GM23338 (cell line): ENCODE measurements at regions not wholly inside any gene's neighbourhood (a gene's known extent, or its start where the extent isn't known, plus 50 kb on each side); places are given as distances from the start of the nearest gene placed in this dataset.
A peak's percentile ranks its signal among the peaks of the same experiment; 100 is the strongest.

Source experiments
- ATAC-seq: fragments of 200-7000 bp; cut with Tn5 transposase; 3 replicates; pipeline ENCODE4 v1.9.1; 2020
- DNase-seq: peaks from one replicate; pipeline ENCODE4 v3.0.0-alpha.2; 2015; ENCODE audit warnings: low spot score
- H2AFZ ChIP-seq: fragments of 200-600 bp; sonication (generic); 2 replicates; pipeline ENCODE4 v1.8.0; 2016; ENCODE audit warnings: antibody characterized with exemption, mild to moderate bottlenecking, moderate library complexity
- H3F3A ChIP-seq: fragments of 200-600 bp; sonication (generic); replicated peaks from 2 replicates; pipeline ENCODE4 v1.8.0; 2017; ENCODE audit warnings: antibody characterized with exemption, mixed run types, low read depth
- H3K27ac ChIP-seq: fragments of 200-600 bp; sonication (generic); 2 replicates; pipeline ENCODE4 v1.6.1; 2016; ENCODE audit warnings: low read depth
- H3K27me3 ChIP-seq: fragments of 200-600 bp; sonication (generic); 2 replicates; pipeline ENCODE4 v1.8.0; 2016; ENCODE audit warnings: mild to moderate bottlenecking, mixed run types, moderate library complexity; ENCODE audit not compliant: insufficient read depth
- H3K36me3 ChIP-seq: fragments of 200-600 bp; sonication (generic); 2 replicates; pipeline ENCODE4 v1.8.0; 2016; ENCODE audit warnings: mild to moderate bottlenecking; ENCODE audit not compliant: insufficient read depth
- H3K4me1 ChIP-seq: fragments of 200-600 bp; sonication (generic); 2 replicates; pipeline ENCODE4 v1.8.0; 2016; ENCODE audit warnings: mild to moderate bottlenecking, moderate library complexity; ENCODE audit not compliant: insufficient read depth
- H3K4me2 ChIP-seq: fragments of 200-600 bp; sonication (generic); 2 replicates; pipeline ENCODE4 v1.7.1; 2017; ENCODE audit warnings: mixed run types
- H3K4me3 ChIP-seq: fragments of 200-600 bp; sonication (generic); 2 replicates; pipeline ENCODE4 v1.6.1; 2016; ENCODE audit warnings: mixed run types
- H3K79me2 ChIP-seq: fragments of 200-600 bp; sonication (generic); replicated peaks from 2 replicates; pipeline ENCODE4 v1.8.0; 2017; ENCODE audit warnings: mild to moderate bottlenecking; ENCODE audit not compliant: insufficient read depth
- H3K9me2 ChIP-seq: fragments of 200-600 bp; sonication (generic); 2 replicates; pipeline ENCODE4 v1.8.0; 2017; ENCODE audit not compliant: insufficient read depth
- H4K20me1 ChIP-seq: fragments of 200-600 bp; sonication (generic); replicated peaks from 2 replicates; pipeline ENCODE4 v1.8.0; 2017; ENCODE audit warnings: mild to moderate bottlenecking; ENCODE audit not compliant: insufficient read depth
- H3K27ac Mint-ChIP-seq: 2 replicates; pipeline ENCODE4 v1.8.0; 2020; ENCODE audit warnings: inconsistent platforms, mild to moderate bottlenecking, moderate library complexity, mixed read lengths
- H3K27me3 Mint-ChIP-seq: 3 replicates; pipeline ENCODE4 v1.8.0; 2022; ENCODE audit warnings: low read depth, mild to moderate bottlenecking, moderate library complexity, mixed read lengths, inconsistent platforms; ENCODE audit not compliant: insufficient read depth, poor library complexity
- H3K36me3 Mint-ChIP-seq: 3 replicates; pipeline ENCODE4 v1.8.0; 2021; ENCODE audit warnings: low read depth, mild to moderate bottlenecking, inconsistent platforms, moderate library complexity, mixed read lengths
- H3K4me1 Mint-ChIP-seq: 3 replicates; pipeline ENCODE4 v1.8.0; 2020; ENCODE audit warnings: mild to moderate bottlenecking, inconsistent platforms, mixed read lengths
- H3K4me3 Mint-ChIP-seq: 3 replicates; pipeline ENCODE4 v1.8.0; 2021; ENCODE audit warnings: moderate library complexity, mild to moderate bottlenecking, inconsistent platforms, mixed read lengths
- H3K9me3 Mint-ChIP-seq: 3 replicates; pipeline ENCODE4 v1.8.0; 2020; ENCODE audit warnings: moderate library complexity, mild to moderate bottlenecking, inconsistent platforms, mixed read lengths
- CREB1 ChIP-seq: fragments of 250-450 bp; sonication (Bioruptor Pico); IDR thresholded peaks from 2 replicates; pipeline ENCODE4 v1.5.0; 2020; ENCODE audit warnings: low read depth, mild to moderate bottlenecking, moderate library complexity
- CTCF ChIP-seq, 2 experiments: fragments of 200-600 bp in 1 of 2; sonication (generic) in 1 of 2; conservative IDR thresholded peaks; 2 replicates each; pipeline versions ENCODE4 v1.5.1 to v1.6.1; 2016 to 2017; ENCODE audit warnings: antibody characterized with exemption in 2 of 2, low read depth in 2 of 2, mild to moderate bottlenecking in 2 of 2, moderate library complexity in 1 of 2
- ETS1 ChIP-seq: IDR thresholded peaks from 2 replicates; pipeline ENCODE4 v1.6.1; 2016; ENCODE audit warnings: antibody characterized with exemption
- EZH2 ChIP-seq: fragments of 200-600 bp; sonication (generic); IDR thresholded peaks from one replicate; pipeline ENCODE4 v1.8.0; 2017; ENCODE audit warnings: antibody characterized with exemption, mild to moderate bottlenecking, low read depth; ENCODE audit not compliant: unreplicated experiment
- EZH2phosphoT487 ChIP-seq: fragments of 200-600 bp; sonication (generic); IDR thresholded peaks from one replicate; pipeline ENCODE4 v1.8.1; 2018; ENCODE audit warnings: antibody characterized with exemption; ENCODE audit not compliant: unreplicated experiment
- JUNB ChIP-seq: IDR thresholded peaks from one replicate; pipeline ENCODE4 v1.6.1; 2016; ENCODE audit warnings: antibody characterized with exemption; ENCODE audit not compliant: unreplicated experiment
- NANOG ChIP-seq: IDR thresholded peaks from 2 replicates; pipeline ENCODE4 v1.6.1; 2016; ENCODE audit warnings: antibody characterized with exemption, borderline replicate concordance
- POLR2AphosphoS5 ChIP-seq: IDR thresholded peaks from 2 replicates; pipeline ENCODE4 v1.6.1; 2016; ENCODE audit warnings: antibody characterized with exemption, low read depth
- REST ChIP-seq: IDR thresholded peaks from one replicate; pipeline ENCODE4 v1.6.1; 2018; ENCODE audit warnings: antibody characterized with exemption; ENCODE audit not compliant: unreplicated experiment
- STAT1 ChIP-seq: IDR thresholded peaks from one replicate; pipeline ENCODE4 v1.6.1; 2016; ENCODE audit warnings: antibody characterized with exemption; ENCODE audit not compliant: unreplicated experiment
- ZNF114 ChIP-seq: fragments of 250-450 bp; sonication (Bioruptor Pico); IDR thresholded peaks from 2 replicates; pipeline ENCODE4 v1.5.0; 2020; ENCODE audit warnings: mild to moderate bottlenecking, moderate library complexity
- ZNF331 ChIP-seq: fragments of 250-450 bp; sonication (Bioruptor Pico); IDR thresholded peaks from 2 replicates; pipeline ENCODE4 v1.5.0; 2020; ENCODE audit warnings: low read depth, mild to moderate bottlenecking, moderate library complexity
- ZNF462 ChIP-seq: fragments of 250-450 bp; sonication (Bioruptor Pico); IDR thresholded peaks from 2 replicates; pipeline ENCODE4 v1.5.0; 2020; ENCODE audit warnings: mild to moderate bottlenecking, moderate library complexity

GRCh38 chr2:3100386-3100785 is 277.2 kb downstream of the EIPR1 start:
- Histone ChIP-seq H3K27me3 (no peaks in the 10 kb centered on the region), H3K79me2 (no peaks in the 10 kb centered on the region), H3K9me2 (0 out of 2 replicates have a peak, but pooled peaks cover 5% of the 10 kb centered on the region), H3K4me1 (peaks cover 3% of the 10 kb centered on the region; the same call in 1 of the 2 replicates), H3K4me3 (no peak overlapping the region), H3K4me2 (no peak overlapping the region), H4K20me1 (no peaks in the 10 kb centered on the region), H3K36me3 (no peaks in the 10 kb centered on the region), H3F3A (no peaks in the 10 kb centered on the region), H3K27ac (no peak overlapping the region), H2AFZ (peak overlapping the region; percentile 32; the same call in 1 of the 2 replicates)
- peaks cover 6% of the 10 kb centered on the region for H3K27me3 Mint-ChIP-seq
- H3K36me3 Mint-ChIP-seq: no peaks in the 10 kb centered on the region; the same call in 2 of the 3 replicates
- TF ChIP-seq CTCF (conservative IDR thresholded peaks at IDR 0.05; ENCODE audit: low read depth in 2 of 2) (no peak), ZNF331 (CRISPR knock-in tag) (no peak), ETS1 (no peak), POLR2AphosphoS5 (no peak), ZNF114 (CRISPR knock-in tag) (no peak), REST (no peak), CREB1 (no peak), EZH2phosphoT487 (no peak), NANOG (no peak), JUNB (no peak), EZH2 (no peak), ZNF462 (CRISPR knock-in tag) (no peak), STAT1 (no peak)
- H3K4me3 Mint-ChIP-seq: no peak overlapping the region
- DNase-seq: no peak
- H3K9me3 Mint-ChIP-seq: no peaks in the 10 kb centered on the region
- no peak overlapping the region for H3K27ac Mint-ChIP-seq
- H3K4me1 Mint-ChIP-seq: peaks cover 14% of the 10 kb centered on the region
- no peak for ATAC-seq
